Smooth muscle cell (in vitro differentiated cells): ENCODE measurements at regions not wholly inside any gene's neighbourhood (a gene's known extent, or its start where the extent isn't known, plus 50 kb on each side); places are given as distances from the start of the nearest gene placed in this dataset.

Source experiments
- DNase-seq: peaks from one replicate; lab custom pipeline; 2025; ENCODE audit not compliant: unreplicated experiment; lab: John Stamatoyannopoulos, UW
- H2AFZ ChIP-seq: fragments of 200-600 bp; sonication (generic); 2 replicates; pipeline ENCODE4 v1.6.0; 2016; ENCODE audit warnings: antibody characterized with exemption, low read depth, mild to moderate bottlenecking
- H3F3A ChIP-seq: fragments of 200-600 bp; sonication (generic); 2 replicates; pipeline ENCODE4 v1.6.0; 2017; ENCODE audit warnings: antibody characterized with exemption, low read depth
- H3K27ac ChIP-seq: fragments of 200-600 bp; sonication (generic); 2 replicates; pipeline ENCODE4 v1.5.1; 2016; ENCODE audit warnings: low read depth, mild to moderate bottlenecking
- H3K27me3 ChIP-seq: fragments of 200-600 bp; sonication (generic); 2 replicates; pipeline ENCODE4 v1.6.1; 2016; ENCODE audit warnings: low read depth, mild to moderate bottlenecking
- H3K36me3 ChIP-seq: fragments of 200-600 bp; sonication (generic); 2 replicates; pipeline ENCODE4 v1.5.1; 2016; ENCODE audit warnings: low read depth
- H3K4me1 ChIP-seq: fragments of 200-600 bp; sonication (generic); 2 replicates; pipeline ENCODE4 v1.5.1; 2016; ENCODE audit warnings: low read depth
- H3K4me2 ChIP-seq: fragments of 200-600 bp; sonication (generic); 2 replicates; pipeline ENCODE4 v1.6.0; 2016; ENCODE audit warnings: mild to moderate bottlenecking
- H3K4me3 ChIP-seq: fragments of 200-600 bp; sonication (generic); 2 replicates; pipeline ENCODE4 v1.5.1; 2016; ENCODE audit warnings: mild to moderate bottlenecking
- H3K79me2 ChIP-seq: fragments of 200-600 bp; sonication (generic); 2 replicates; pipeline ENCODE4 v1.6.0; 2016; ENCODE audit warnings: low read depth, mild to moderate bottlenecking
- H3K9ac ChIP-seq: fragments of 200-600 bp; sonication (generic); 2 replicates; pipeline ENCODE4 v1.6.0; 2016; ENCODE audit warnings: low read depth
- H3K9me3 ChIP-seq: fragments of 200-600 bp; sonication (generic); replicated peaks from 2 replicates; pipeline ENCODE4 v1.5.1; 2016; ENCODE audit warnings: low read depth
- H4K20me1 ChIP-seq: fragments of 200-600 bp; sonication (generic); 2 replicates; pipeline ENCODE4 v1.6.0; 2016; ENCODE audit warnings: low read depth
- WGBS: methylation state at CpG from one replicate; pipeline ENCODE4 v1.1.7; 2016; ENCODE audit warnings: low lambda C conversion rate; 5-methylcytosine and 5-hydroxymethylcytosine counted together
- TF ChIP-seq, protein P1 (sequence below): fragments of 200-600 bp; sonication (generic); IDR thresholded peaks from 2 replicates; pipeline ENCODE4 v1.5.1; 2017; ENCODE audit warnings: borderline replicate concordance, mild to moderate bottlenecking, antibody characterized with exemption; ENCODE audit not compliant: insufficient read depth, poor library complexity, severe bottlenecking

DNA sequence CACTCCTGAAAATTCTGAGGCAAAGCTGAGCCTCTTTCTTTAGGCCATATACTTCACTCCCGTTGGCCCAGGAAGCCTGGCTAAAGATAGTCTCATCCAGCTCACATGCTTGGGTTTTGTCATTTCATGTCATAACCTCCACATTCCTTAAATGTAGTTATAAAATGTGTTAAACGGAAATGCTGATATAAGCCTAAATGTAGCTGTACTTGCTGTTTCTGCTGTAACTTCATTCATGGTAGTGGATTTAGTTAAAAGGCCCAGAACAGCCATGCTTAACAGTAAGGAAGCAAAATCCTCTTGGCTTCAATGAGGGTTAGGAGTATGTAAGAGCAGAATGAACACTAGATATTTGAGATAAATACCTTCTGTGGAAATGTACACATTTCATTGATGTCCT lies 135.8 kb upstream of the TMEM161B start:
- Histone ChIP-seq H3K9me3 (no peaks in the 10 kb centered on the region), H3K79me2 (no peaks in the 10 kb centered on the region), H3K27me3 (peaks cover 3% of the 10 kb centered on the region), H4K20me1 (no peaks in the 10 kb centered on the region), H3F3A (no peaks in the 10 kb centered on the region), H3K36me3 (no peaks in the 10 kb centered on the region), H2AFZ (no peak overlapping the region), H3K4me2 (no peak overlapping the region), H3K4me1 (no peaks in the 10 kb centered on the region), H3K27ac (no peak overlapping the region), H3K9ac (no peak overlapping the region), H3K4me3 (no peak overlapping the region)
- no peak for DNase-seq
- WGBS: 59% methylated on average over 2 of the region's 2 CpGs
- TF ChIP-seq, protein P1, sequence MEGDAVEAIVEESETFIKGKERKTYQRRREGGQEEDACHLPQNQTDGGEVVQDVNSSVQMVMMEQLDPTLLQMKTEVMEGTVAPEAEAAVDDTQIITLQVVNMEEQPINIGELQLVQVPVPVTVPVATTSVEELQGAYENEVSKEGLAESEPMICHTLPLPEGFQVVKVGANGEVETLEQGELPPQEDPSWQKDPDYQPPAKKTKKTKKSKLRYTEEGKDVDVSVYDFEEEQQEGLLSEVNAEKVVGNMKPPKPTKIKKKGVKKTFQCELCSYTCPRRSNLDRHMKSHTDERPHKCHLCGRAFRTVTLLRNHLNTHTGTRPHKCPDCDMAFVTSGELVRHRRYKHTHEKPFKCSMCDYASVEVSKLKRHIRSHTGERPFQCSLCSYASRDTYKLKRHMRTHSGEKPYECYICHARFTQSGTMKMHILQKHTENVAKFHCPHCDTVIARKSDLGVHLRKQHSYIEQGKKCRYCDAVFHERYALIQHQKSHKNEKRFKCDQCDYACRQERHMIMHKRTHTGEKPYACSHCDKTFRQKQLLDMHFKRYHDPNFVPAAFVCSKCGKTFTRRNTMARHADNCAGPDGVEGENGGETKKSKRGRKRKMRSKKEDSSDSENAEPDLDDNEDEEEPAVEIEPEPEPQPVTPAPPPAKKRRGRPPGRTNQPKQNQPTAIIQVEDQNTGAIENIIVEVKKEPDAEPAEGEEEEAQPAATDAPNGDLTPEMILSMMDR: no peak

DNA sequence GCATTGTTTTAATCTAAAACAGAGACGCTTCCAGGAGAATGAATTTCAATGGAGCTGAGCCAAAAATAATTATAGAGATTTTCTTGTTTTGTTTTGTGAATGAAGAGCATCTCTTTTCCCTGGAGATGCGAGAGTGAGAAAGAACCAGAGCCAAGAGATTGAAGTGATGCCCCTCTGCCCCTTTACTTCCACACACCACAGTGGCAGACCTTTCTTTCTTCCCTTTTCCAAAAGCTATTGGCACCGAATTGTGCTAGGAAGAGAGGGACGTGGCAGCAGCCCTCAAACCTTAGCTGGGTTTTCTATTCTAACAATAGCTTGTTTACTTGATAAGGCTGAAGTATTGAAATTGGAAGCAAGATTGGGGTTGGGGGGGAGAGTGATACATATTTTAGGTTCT lies 133.0 kb upstream of the TMEM161B start:
- no peak overlapping the region for H3K4me3 ChIP-seq

DNA sequence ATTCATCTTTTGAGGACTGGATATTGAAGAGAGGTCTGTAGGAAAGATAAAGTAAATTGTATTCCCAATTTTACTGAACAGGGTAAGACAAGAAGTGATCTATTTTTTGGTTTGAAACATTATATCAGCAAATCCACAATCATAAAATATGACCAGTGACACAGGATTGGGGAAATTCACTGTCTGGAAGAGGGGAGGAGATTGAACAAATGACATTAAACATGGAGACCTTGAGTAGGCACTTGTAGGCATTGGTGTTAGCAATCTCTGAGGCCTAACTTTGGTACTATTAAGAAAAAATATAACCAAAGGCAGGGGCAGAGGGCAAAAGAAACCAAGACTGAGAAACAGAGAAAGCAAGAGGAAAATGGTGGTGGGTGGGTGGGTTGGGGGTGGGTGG lies 132.6 kb upstream of the TMEM161B start:
- H3F3A ChIP-seq: no peaks in the 10 kb centered on the region
- H2AFZ ChIP-seq: no peak overlapping the region

More for the DNA sequence above, 133.0 kb upstream of the TMEM161B start:
- DNase-seq: no peak
- Histone ChIP-seq H3K27me3 (peaks cover 6% of the 10 kb centered on the region), H3K36me3 (no peaks in the 10 kb centered on the region), H2AFZ (no peak overlapping the region), H4K20me1 (no peaks in the 10 kb centered on the region), H3K79me2 (no peaks in the 10 kb centered on the region), H3K27ac (no peak overlapping the region), H3K9me3 (no peaks in the 10 kb centered on the region), H3K4me1 (peaks cover 19% of the 10 kb centered on the region), H3K9ac (no peak overlapping the region), H3K4me2 (no peak overlapping the region), H3F3A (no peaks in the 10 kb centered on the region)
- 78% methylated on average over 4 of the region's 4 CpGs for WGBS
- TF ChIP-seq, protein P1: no peak

DNA sequence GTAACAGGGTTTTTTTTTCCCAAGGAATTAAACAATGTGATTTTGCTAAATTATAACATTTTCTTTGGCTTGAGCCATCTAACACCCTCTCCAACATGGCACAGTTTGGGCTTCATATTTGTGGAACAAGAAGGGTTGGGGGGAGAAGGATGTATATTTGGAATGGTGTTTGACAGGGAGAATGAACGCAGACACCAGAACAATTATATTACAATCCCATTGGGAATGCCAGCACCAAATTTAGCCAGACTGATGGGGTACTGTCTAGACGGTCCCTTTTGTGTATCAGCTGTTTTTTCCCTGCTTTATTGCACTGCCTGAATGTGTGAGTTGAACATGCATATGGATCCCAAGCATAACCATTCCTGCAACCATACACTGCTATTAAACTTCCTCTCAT lies 130.9 kb upstream of the TMEM161B start:
- Histone ChIP-seq H3K36me3 (no peaks in the 10 kb centered on the region), H3F3A (no peaks in the 10 kb centered on the region), H4K20me1 (no peaks in the 10 kb centered on the region), H3K4me1 (peaks cover 27% of the 10 kb centered on the region), H3K79me2 (no peaks in the 10 kb centered on the region), H3K9me3 (no peaks in the 10 kb centered on the region), H3K27me3 (peaks cover 27% of the 10 kb centered on the region), H3K27ac (no peak overlapping the region), H3K9ac (no peak overlapping the region), H2AFZ (no peak overlapping the region), H3K4me3 (no peak overlapping the region), H3K4me2 (no peak overlapping the region)
- TF ChIP-seq, protein P1: no peak
- WGBS: 75% methylated on average over 2 of the region's 2 CpGs
- DNase-seq: no peak

More for the DNA sequence above, 132.6 kb upstream of the TMEM161B start:
- H3K9me3 ChIP-seq: no peaks in the 10 kb centered on the region
- no peaks in the 10 kb centered on the region for H3K79me2 ChIP-seq
- TF ChIP-seq, protein P1: no peak
- peaks cover 21% of the 10 kb centered on the region for H3K4me1 ChIP-seq
- no peak for DNase-seq
- no peaks in the 10 kb centered on the region for H3K36me3 ChIP-seq
- H4K20me1 ChIP-seq: no peaks in the 10 kb centered on the region
- H3K27ac ChIP-seq: no peak overlapping the region
- no peak overlapping the region for H3K9ac ChIP-seq
- H3K4me3 ChIP-seq: no peak overlapping the region
- no peak overlapping the region for H3K4me2 ChIP-seq
- peaks cover 10% of the 10 kb centered on the region for H3K27me3 ChIP-seq
